HG02870 (cell line): ENCODE measurements at regions not wholly inside any gene's neighbourhood (a gene's known extent, or its start where the extent isn't known, plus 50 kb on each side); places are given as distances from the start of the nearest gene placed in this dataset.
"Not testable (repeated sequence)": the region's sequence is repeated elsewhere in the genome, so short reads cannot be mapped to it uniquely, and the experiment has no call there.

Experiments used
- ATAC-seq: cut with Tn5 transposase; IDR thresholded peaks from one replicate; pipeline ENCODE4 v1.9.1; 2021; ENCODE audit warnings: mild to moderate bottlenecking, moderate library complexity; ENCODE audit not compliant: unreplicated experiment

- ATAC-seq, result not testable (repeated sequence)
These were observed 287.6 kb upstream of the RASGRP1 start for GRCh38 chr15:38852188-38852587.

- no peak for ATAC-seq
These were observed 289.0 kb upstream of the RASGRP1 start for GRCh38 chr15:38853608-38854007.

- no peak for ATAC-seq
These were observed 289.9 kb upstream of the RASGRP1 start for GRCh38 chr15:38854506-38854905.

- ATAC-seq, result no peak
These were observed 293.2 kb upstream of the RASGRP1 start for GRCh38 chr15:38857814-38858213.

GRCh38 chr15:38859574-38859973 is 295.0 kb upstream of the RASGRP1 start:
- no peak for ATAC-seq

GRCh38 chr15:38860253-38860652 is 295.6 kb upstream of the RASGRP1 start:
- no peak for ATAC-seq

GRCh38 chr15:38860674-38861073 is 296.1 kb upstream of the RASGRP1 start:
- ATAC-seq, result no peak

- ATAC-seq, result no peak
These were observed 296.5 kb upstream of the RASGRP1 start for GRCh38 chr15:38861108-38861507.

GRCh38 chr15:38862099-38862498 is 297.5 kb upstream of the RASGRP1 start:
- ATAC-seq, result no peak

- no peak for ATAC-seq
These were observed 298.8 kb upstream of the RASGRP1 start for GRCh38 chr15:38863381-38863780.

GRCh38 chr15:38864122-38864521 is 299.5 kb upstream of the RASGRP1 start:
- ATAC-seq, result no peak

GRCh38 chr15:38864827-38865581 is 300.4 kb upstream of the RASGRP1 start:
- no peak for ATAC-seq

GRCh38 chr15:38867556-38867955 is 302.9 kb upstream of the RASGRP1 start:
- no peak for ATAC-seq

GRCh38 chr15:38868326-38869114 is 303.9 kb upstream of the RASGRP1 start:
- no peak for ATAC-seq

GRCh38 chr15:38871638-38872037 is 307.0 kb upstream of the RASGRP1 start:
- ATAC-seq, result no peak

GRCh38 chr15:38872732-38873131 is 308.1 kb upstream of the RASGRP1 start:
- no peak for ATAC-seq

- ATAC-seq, result no peak
These were observed 308.5 kb upstream of the RASGRP1 start for GRCh38 chr15:38873158-38873557.

GRCh38 chr15:38874464-38874863 is 309.9 kb upstream of the RASGRP1 start:
- no peak for ATAC-seq

- no peak for ATAC-seq
These were observed 311.6 kb upstream of the RASGRP1 start for GRCh38 chr15:38876211-38876610.

GRCh38 chr15:38876621-38877020 is 312.0 kb upstream of the RASGRP1 start:
- ATAC-seq, result no peak

- ATAC-seq, result no peak
These were observed 312.9 kb upstream of the RASGRP1 start for GRCh38 chr15:38877471-38877870.

- no peak for ATAC-seq
These were observed 313.4 kb upstream of the RASGRP1 start for GRCh38 chr15:38878026-38878425.
